GM23248 (cell line): ENCODE measurements at regions not wholly inside any gene's neighbourhood (a gene's known extent, or its start where the extent isn't known, plus 50 kb on each side); places are given as distances from the start of the nearest gene placed in this dataset.

Source experiments
- EZH2 ChIP-seq: fragments of 200-600 bp; sonication (generic); IDR thresholded peaks from 2 replicates; pipeline ENCODE4 v1.6.1; 2018; ENCODE audit warnings: antibody characterized with exemption, mild to moderate bottlenecking; ENCODE audit not compliant: insufficient read depth, poor library complexity, severe bottlenecking
- EZH2phosphoT487 ChIP-seq: fragments of 200-600 bp; sonication (generic); IDR thresholded peaks from 2 replicates; pipeline ENCODE4 v1.6.1; 2018; ENCODE audit warnings: antibody characterized with exemption, moderate library complexity, mild to moderate bottlenecking, low read depth; ENCODE audit not compliant: insufficient read depth

DNA sequence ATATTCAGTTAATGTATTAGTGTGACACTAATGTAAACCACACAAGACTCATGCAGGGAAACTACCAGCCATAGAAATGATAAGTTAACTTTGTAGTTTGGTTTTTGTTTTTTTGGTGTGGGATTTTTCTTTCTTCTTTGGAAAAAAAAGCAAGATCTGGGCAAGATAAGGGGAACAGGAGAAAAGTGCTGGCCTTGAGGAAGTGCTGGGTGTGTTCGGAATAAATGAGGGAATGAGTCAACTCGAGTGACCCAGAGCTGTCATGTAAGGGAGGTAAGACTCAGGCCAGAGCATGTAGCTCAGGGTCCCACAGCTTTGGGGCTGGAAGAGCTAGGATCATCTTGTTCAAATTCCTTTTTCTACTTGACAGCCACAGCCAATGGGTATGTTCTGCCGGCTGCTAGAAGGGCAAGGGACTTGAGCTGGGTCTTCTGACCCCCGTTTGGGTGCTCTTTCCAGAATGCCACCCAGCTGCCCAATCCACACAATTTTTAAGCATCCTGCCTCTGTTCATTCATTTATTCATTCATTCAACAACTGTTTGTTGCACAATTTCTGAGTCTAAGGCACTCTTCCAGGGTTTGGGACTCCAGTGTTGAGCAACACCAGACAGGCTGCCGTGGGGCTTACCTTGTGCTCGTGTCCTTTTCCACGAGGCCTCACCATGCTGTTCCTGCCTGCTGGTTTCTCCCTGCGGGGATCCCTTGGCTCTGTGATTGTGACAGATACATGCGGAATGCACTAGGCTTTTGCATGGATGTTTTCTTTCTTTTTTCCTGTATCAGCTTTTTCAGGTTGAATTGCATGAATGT lies 54.5 kb downstream of the CLDN34 start:
- no peak for TF ChIP-seq EZH2phosphoT487
- no peak for TF ChIP-seq EZH2
